Spleen (tissue), 11 donors: ENCODE measurements at regions not wholly inside any gene's neighbourhood (a gene's known extent, or its start where the extent isn't known, plus 50 kb on each side); places are given as distances from the start of the nearest gene placed in this dataset.

Experiments
- DNase-seq: peaks from one replicate; pipeline ENCODE4 v3.0.0-alpha.2; 2020
- H3K27ac ChIP-seq, 8 donors: fragments of 200-600 bp; sonication (generic) in 7 of 8; 1 replicate in 4 of 8; 2 replicates in 4 of 8; pipeline versions ENCODE4 v1.5.0 to v1.8.0; 2016 to 2021; ENCODE audit warnings: inconsistent platforms in 4 of 8, mild to moderate bottlenecking in 4 of 8, moderate library complexity in 1 of 8
- H3K27me3 ChIP-seq, 7 donors: fragments of 200-600 bp; sonication (generic) in 6 of 7; replicated peaks in 1 of 7; 1 replicate in 4 of 7; 2 replicates in 3 of 7; pipeline versions ENCODE4 v1.5.0 to v1.8.0; 2016 to 2021; ENCODE audit warnings: inconsistent platforms in 3 of 7, mild to moderate bottlenecking in 1 of 7
- H3K36me3 ChIP-seq, 6 donors: fragments of 200-600 bp; sonication (generic) in 5 of 6; 1 replicate in 4 of 6; 2 replicates in 2 of 6; pipeline versions ENCODE4 v1.5.0 to v1.8.0; 2016 to 2021; ENCODE audit warnings: inconsistent platforms in 2 of 6
- H3K4me1 ChIP-seq, 6 donors: fragments of 200-600 bp; sonication (generic) in 5 of 6; 1 replicate in 3 of 6; 2 replicates in 3 of 6; pipeline versions ENCODE4 v1.5.0 to v1.8.0; 2016 to 2021; ENCODE audit warnings: inconsistent platforms in 3 of 6
- H3K4me3 ChIP-seq, 8 donors: fragments of 200-600 bp; sonication (generic) in 7 of 8; 1 replicate in 4 of 8; 2 replicates in 4 of 8; pipeline versions ENCODE4 v1.5.0 to v1.8.0; 2016 to 2021; ENCODE audit warnings: inconsistent platforms in 4 of 8, mild to moderate bottlenecking in 4 of 8, moderate library complexity in 2 of 8
- H3K9me3 ChIP-seq, 8 donors: fragments of 200-600 bp; sonication (generic) in 7 of 8; 1 replicate in 4 of 8; 2 replicates in 4 of 8; pipeline versions ENCODE4 v1.5.0 to v1.8.0; 2016 to 2021; ENCODE audit warnings: inconsistent platforms in 4 of 8
- CTCF ChIP-seq, 11 experiments: fragments of 200-600 bp in 7 of 11; fragments of 450-650 bp in 4 of 11; sonication (generic) in 4 of 11; IDR thresholded peaks in 8 of 11; conservative IDR thresholded peaks in 3 of 11; 1 replicate in 7 of 11; 2 replicates in 4 of 11; pipeline versions ENCODE4 v1.4.0 to v1.8.0; 2016 to 2021; ENCODE audit warnings: antibody characterized with exemption in 11 of 11, inconsistent platforms in 4 of 11, mild to moderate bottlenecking in 1 of 11
- POLR2A ChIP-seq, 3 donors: fragments of 450-650 bp; IDR thresholded peaks; one replicate each; pipeline ENCODE4 v1.5.1; 2017; ENCODE audit warnings: antibody characterized with exemption in 3 of 3, mild to moderate bottlenecking in 1 of 3
- POLR2AphosphoS5 ChIP-seq, 3 donors: sonication (generic); formaldehyde crosslinking; IDR thresholded peaks; one replicate each; pipeline ENCODE4 v1.5.1; 2017; ENCODE audit warnings: antibody characterized with exemption in 3 of 3
- WGBS, 5 donors: extraction: QIAGEN DNeasy Blood & Tissue Kit in 3 of 5; methylation state at CpG; one replicate each; pipeline versions ENCODE4 v1.1.5 to v1.1.7; 2013 to 2018; 5-methylcytosine and 5-hydroxymethylcytosine counted together
- intact Hi-C: fragments of 100-400 bp; cut with DNase I; formaldehyde crosslinking; loops from one replicate; pipeline ENCODE4 v1.15.0; 2023; ENCODE audit warnings: low total_unique reads
- donor health status: healthy with polysubstance abuse.
- donor health status: DM: no; HTN: no; CAD: no; lungs with moderate emphysema.
- donor health status: DM: no; HTN: no; CAD: no.
- donor health status: Bipolar disorder and iron deficiency.
- donor health status: healthy.
- donor health status: DM: no; HTN: no; CAD: no.
- donor health status: DM: yes; HTN: yes; CAD: no.

- no peak for DNase-seq
- H3K36me3 ChIP-seq, result no peaks in the 10 kb centered on the region
- 55 to 66% (median 59%) methylated on average over 4 of the region's 4 CpGs for WGBS, 5 donors
- H3K9me3 ChIP-seq, result peaks cover 0 to 7% (median 4%) of the 10 kb centered on the region in 8 donors
- intact Hi-C loops, result no loop called here
- no peaks in the 10 kb centered on the region for H3K27me3 ChIP-seq
- no peaks in the 10 kb centered on the region for H3K4me1 ChIP-seq
- no peak for TF ChIP-seq CTCF (IDR thresholded peaks at IDR 0.05 in 8 of 11, conservative IDR thresholded peaks at IDR 0.05 in 3 of 11)
- TF ChIP-seq POLR2AphosphoS5 (IDR thresholded peaks at IDR 0.05), result no peak
- no peak for TF ChIP-seq POLR2A (IDR thresholded peaks at IDR 0.05)
- H3K27ac ChIP-seq, result no peak overlapping the region
- H3K4me3 ChIP-seq, result no peak overlapping the region
Measured at GRCh38 chr2:147110317-147110716, 734.5 kb upstream of the ACVR2A start.

GRCh38 chr2:147109291-147109690 lies 735.5 kb upstream of the ACVR2A start:
- 74 to 87% (median 80%) methylated on average over 2 of the region's 2 CpGs for WGBS, 5 donors
- DNase-seq, result no peak
- intact Hi-C loops, result no loop called here
- Histone ChIP-seq H3K4me1 (no peaks in the 10 kb centered on the region), H3K36me3 (no peaks in the 10 kb centered on the region), H3K9me3 (peaks cover 0 to 7% (median 4%) of the 10 kb centered on the region in 8 donors), H3K27ac (no peak overlapping the region), H3K27me3 (no peaks in the 10 kb centered on the region), H3K4me3 (no peak overlapping the region)
- no peak for TF ChIP-seq POLR2A (IDR thresholded peaks at IDR 0.05)
- TF ChIP-seq POLR2AphosphoS5 (IDR thresholded peaks at IDR 0.05), result no peak
- TF ChIP-seq CTCF (IDR thresholded peaks at IDR 0.05 in 8 of 11, conservative IDR thresholded peaks at IDR 0.05 in 3 of 11), result no peak

- peaks cover 0 to 7% (median 4%) of the 10 kb centered on the region in 8 donors for H3K9me3 ChIP-seq
- H3K27me3 ChIP-seq, result no peaks in the 10 kb centered on the region
- no peaks in the 10 kb centered on the region for H3K36me3 ChIP-seq
- intact Hi-C loops, result no loop called here
- WGBS, 5 donors, result 89 to 98% (median 92%) methylated on average over 2 of the region's 2 CpGs
- TF ChIP-seq CTCF (IDR thresholded peaks at IDR 0.05 in 8 of 11, conservative IDR thresholded peaks at IDR 0.05 in 3 of 11) (no peak), POLR2AphosphoS5 (IDR thresholded peaks at IDR 0.05) (no peak), POLR2A (IDR thresholded peaks at IDR 0.05) (no peak)
- H3K4me3 ChIP-seq, result no peak overlapping the region
- H3K4me1 ChIP-seq, result no peaks in the 10 kb centered on the region
- no peak for DNase-seq
- no peak overlapping the region for H3K27ac ChIP-seq
Measured at GRCh38 chr2:147108548-147108947, 736.3 kb upstream of the ACVR2A start.

GRCh38 chr2:147101941-147102790 lies 742.7 kb upstream of the ACVR2A start:
- no peak for TF ChIP-seq CTCF (IDR thresholded peaks at IDR 0.05 in 8 of 11, conservative IDR thresholded peaks at IDR 0.05 in 3 of 11)
- no peak for TF ChIP-seq POLR2A (IDR thresholded peaks at IDR 0.05)
- TF ChIP-seq POLR2AphosphoS5 (IDR thresholded peaks at IDR 0.05), result no peak
- intact Hi-C loops, result no loop called here
- Histone ChIP-seq H3K27me3 (no peaks in the 10 kb centered on the region), H3K36me3 (no peaks in the 10 kb centered on the region), H3K27ac (no peak overlapping the region), H3K4me1 (no peaks in the 10 kb centered on the region), H3K9me3 (no peaks in the 10 kb centered on the region), H3K4me3 (no peak overlapping the region)
- 75 to 86% (median 83%) methylated on average over 5 of the region's 5 CpGs for WGBS, 5 donors
- no peak for DNase-seq
